CD8-positive, alpha-beta memory T cell (primary cell): ENCODE measurements at regions not wholly inside any gene's neighbourhood (a gene's known extent, or its start where the extent isn't known, plus 50 kb on each side); places are given as distances from the start of the nearest gene placed in this dataset.

Experiments used
- CTCF ChIA-PET: fragments of 350-600 bp; sonication (Branson Sonifier 250); formaldehyde crosslinking; loops from one replicate; lab custom pipeline; 2021; ENCODE audit warnings: antibody characterized with exemption; lab: Charles Lee
- POLR2A ChIA-PET: fragments of 350-600 bp; sonication (Branson Sonifier 250); formaldehyde crosslinking; loops from one replicate; lab custom pipeline; 2021; ENCODE audit warnings: antibody characterized with exemption; lab: Charles Lee
- DNase-seq, 5 donors: peaks; one replicate each; pipeline versions ENCODE4 v3.0.0 to v3.0.0-alpha.2; 2020 to 2022; ENCODE audit warnings: mixed read lengths in 1 of 5
- H3K27ac ChIP-seq: one replicate; pipeline ENCODE4 v1.7.0; 2013; ENCODE audit warnings: low read depth, mild to moderate bottlenecking, low read length, moderate library complexity
- H3K27me3 ChIP-seq: 2 replicates; pipeline ENCODE4 v1.7.0; 2013; ENCODE audit warnings: low read length, mild to moderate bottlenecking; ENCODE audit not compliant: insufficient read depth, poor library complexity, severe bottlenecking
- H3K36me3 ChIP-seq: 2 replicates; pipeline ENCODE4 v1.7.0; 2013; ENCODE audit warnings: mild to moderate bottlenecking, low read length, moderate library complexity; ENCODE audit not compliant: insufficient read depth
- H3K4me1 ChIP-seq: 2 replicates; pipeline ENCODE4 v1.7.0; 2013; ENCODE audit warnings: mild to moderate bottlenecking, low read length, moderate library complexity; ENCODE audit not compliant: insufficient read depth
- H3K4me3 ChIP-seq: 2 replicates; pipeline ENCODE4 v1.7.0; 2013; ENCODE audit warnings: mild to moderate bottlenecking, low read length
- H3K9me3 ChIP-seq: 2 replicates; pipeline ENCODE4 v1.7.0; 2013; ENCODE audit warnings: mild to moderate bottlenecking, low read length
- H3K27ac Mint-ChIP-seq, 8 donors: one replicate each; pipeline ENCODE4 v1.8.0; 2020 to 2021; ENCODE audit warnings: mixed read lengths in 8 of 8, mild to moderate bottlenecking in 6 of 8, inconsistent platforms in 3 of 8, moderate library complexity in 3 of 8
- H3K27me3 Mint-ChIP-seq, 2 donors: one replicate each; pipeline ENCODE4 v1.8.0; 2020 to 2021; ENCODE audit warnings: mixed read lengths in 2 of 2, mild to moderate bottlenecking in 1 of 2, moderate library complexity in 1 of 2
- H3K36me3 Mint-ChIP-seq, 3 donors: one replicate each; pipeline ENCODE4 v1.8.0; 2020 to 2021; ENCODE audit warnings: mixed read lengths in 3 of 3, inconsistent platforms in 1 of 3, mild to moderate bottlenecking in 1 of 3
- H3K4me1 Mint-ChIP-seq, 3 donors: one replicate each; pipeline ENCODE4 v1.8.0; 2020 to 2021; ENCODE audit warnings: mixed read lengths in 3 of 3, inconsistent platforms in 1 of 3, mild to moderate bottlenecking in 1 of 3
- H3K4me3 Mint-ChIP-seq, 7 donors: one replicate each; pipeline ENCODE4 v1.8.0; 2020 to 2021; ENCODE audit warnings: mixed read lengths in 7 of 7, mild to moderate bottlenecking in 6 of 7, moderate library complexity in 4 of 7, inconsistent platforms in 2 of 7
- H3K9me3 Mint-ChIP-seq, 5 donors: one replicate each; pipeline ENCODE4 v1.8.0; 2020 to 2022; ENCODE audit warnings: mixed read lengths in 5 of 5, mild to moderate bottlenecking in 3 of 5, moderate library complexity in 2 of 5, inconsistent platforms in 1 of 5

- CTCF ChIA-PET: no interaction called here
Observed at GRCh38 chr20:19019734-19020364, 192.6 kb upstream of the SLC24A3 start.

GRCh38 chr20:19021406-19022117, 190.9 kb upstream of the SLC24A3 start:
- peaks cover 1 to 4% of the 10 kb centered on the region in 2 donors for H3K27me3 Mint-ChIP-seq
- no peaks in the 10 kb centered on the region for H3K4me1 Mint-ChIP-seq
- POLR2A ChIA-PET: no interaction called here
- CTCF ChIA-PET: no interaction called here
- Histone ChIP-seq H3K36me3 (no peaks in the 10 kb centered on the region), H3K4me3 (no peak overlapping the region), H3K27ac (no peak overlapping the region), H3K9me3 (no peaks in the 10 kb centered on the region), H3K4me1 (no peaks in the 10 kb centered on the region), H3K27me3 (no peaks in the 10 kb centered on the region)
- H3K27ac Mint-ChIP-seq: no peak overlapping the region
- no peak for DNase-seq
- H3K4me3 Mint-ChIP-seq: no peak overlapping the region
- no peaks in the 10 kb centered on the region for H3K36me3 Mint-ChIP-seq
- no peaks in the 10 kb centered on the region for H3K9me3 Mint-ChIP-seq

More at GRCh38 chr20:19019734-19020364, 192.6 kb upstream of the SLC24A3 start:
- Histone ChIP-seq H3K36me3 (no peaks in the 10 kb centered on the region), H3K27ac (no peak overlapping the region), H3K9me3 (no peaks in the 10 kb centered on the region), H3K4me3 (no peak overlapping the region), H3K27me3 (no peaks in the 10 kb centered on the region), H3K4me1 (no peaks in the 10 kb centered on the region)
- no peaks in the 10 kb centered on the region for H3K9me3 Mint-ChIP-seq
- no peaks in the 10 kb centered on the region for H3K4me1 Mint-ChIP-seq
- POLR2A ChIA-PET: no interaction called here
- H3K4me3 Mint-ChIP-seq: no peak overlapping the region
- H3K27ac Mint-ChIP-seq: no peak overlapping the region
- H3K27me3 Mint-ChIP-seq: peaks cover 0 to 4% of the 10 kb centered on the region in 2 donors
- no peak for DNase-seq
- H3K36me3 Mint-ChIP-seq: no peaks in the 10 kb centered on the region

DNA sequence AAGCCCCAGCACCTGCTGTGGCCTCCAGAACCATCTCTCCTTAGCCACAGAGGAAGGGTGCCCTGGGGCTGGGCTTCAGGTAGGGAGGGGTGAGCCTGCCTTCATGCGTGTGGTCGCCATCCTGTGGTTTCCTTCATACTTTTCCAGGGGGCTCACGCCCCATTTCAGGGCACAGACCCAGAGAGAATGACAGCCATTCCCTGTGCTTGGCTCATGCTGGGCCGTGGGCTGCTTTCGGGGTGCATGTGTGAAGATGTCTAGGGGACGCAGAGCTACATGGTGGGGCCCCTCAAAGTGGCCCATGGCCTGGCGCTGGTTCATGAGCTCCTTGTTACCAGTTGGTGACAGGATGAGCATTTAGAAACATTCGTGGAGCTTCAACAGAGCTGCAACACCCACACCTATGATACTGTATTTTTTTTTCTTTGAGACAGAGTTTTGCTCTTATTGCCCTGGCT, 190.3 kb upstream of the SLC24A3 start:
- Histone ChIP-seq H3K36me3 (no peaks in the 10 kb centered on the region), H3K4me3 (no peak overlapping the region), H3K27me3 (no peaks in the 10 kb centered on the region), H3K27ac (no peak overlapping the region), H3K9me3 (no peaks in the 10 kb centered on the region), H3K4me1 (no peaks in the 10 kb centered on the region)
- Mint-ChIP-seq H3K27ac (no peak overlapping the region), H3K27me3 (peaks cover 1 to 4% of the 10 kb centered on the region in 2 donors), H3K4me1 (no peaks in the 10 kb centered on the region), H3K9me3 (no peaks in the 10 kb centered on the region), H3K36me3 (no peaks in the 10 kb centered on the region), H3K4me3 (no peak overlapping the region)
- ChIA-PET POLR2A (no interaction called here), CTCF (no interaction called here)
- DNase-seq: no peak

- H3K27ac ChIP-seq: no peak overlapping the region
- H3K9me3 ChIP-seq: no peaks in the 10 kb centered on the region
- no peaks in the 10 kb centered on the region for H3K4me1 ChIP-seq
- H3K4me3 ChIP-seq: no peak overlapping the region
- no peak for DNase-seq
- peaks cover 0 to 2% (median 0%) of the 10 kb centered on the region in 5 donors for H3K9me3 Mint-ChIP-seq
- H3K36me3 Mint-ChIP-seq: no peaks in the 10 kb centered on the region
- POLR2A ChIA-PET: no interaction called here
- H3K4me3 Mint-ChIP-seq: no peak overlapping the region
- no peaks in the 10 kb centered on the region for H3K27me3 ChIP-seq
- peaks cover 1 to 4% of the 10 kb centered on the region in 2 donors for H3K27me3 Mint-ChIP-seq
- H3K27ac Mint-ChIP-seq: no peak overlapping the region
- CTCF ChIA-PET: no interaction called here
- no peaks in the 10 kb centered on the region for H3K4me1 Mint-ChIP-seq
- no peaks in the 10 kb centered on the region for H3K36me3 ChIP-seq
Observed at GRCh38 chr20:19022791-19023448, 189.5 kb upstream of the SLC24A3 start.

DNA sequence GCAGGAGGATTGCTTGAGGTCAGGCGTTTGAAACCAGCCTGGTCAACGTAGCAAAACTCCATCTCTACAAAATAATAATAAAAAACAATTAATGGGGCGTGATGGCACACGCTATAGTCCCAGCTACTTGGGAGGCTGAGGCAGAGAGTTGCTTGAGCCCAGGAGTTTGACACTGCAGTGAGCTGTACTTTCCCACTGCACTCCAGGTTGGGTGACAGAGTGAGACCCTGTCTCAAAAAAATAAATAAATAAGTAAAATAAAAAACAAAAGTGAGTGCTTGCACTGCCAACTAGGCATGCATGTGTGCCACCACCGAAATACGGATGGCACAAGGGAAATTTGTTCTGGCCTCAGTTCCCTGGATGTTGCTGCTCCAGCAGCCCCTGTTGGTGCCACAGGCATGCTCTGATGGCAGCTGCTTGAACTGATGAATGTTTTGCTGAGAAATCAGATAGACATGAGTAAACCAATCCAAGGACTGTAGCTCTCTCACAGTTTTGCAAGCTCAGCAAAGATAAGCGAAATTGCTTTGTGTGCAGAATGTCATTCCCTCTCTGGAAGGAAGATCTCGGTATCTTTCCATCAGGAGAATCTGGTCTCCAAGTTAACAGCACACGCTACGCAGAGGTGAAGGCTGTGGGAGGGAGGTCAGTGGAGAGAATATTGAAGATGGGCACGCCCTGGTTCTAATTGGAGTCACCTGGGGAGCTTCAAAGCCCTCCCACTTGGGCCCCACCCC, 188.0 kb upstream of the SLC24A3 start:
- Histone ChIP-seq H3K4me1 (no peaks in the 10 kb centered on the region), H3K27ac (no peak overlapping the region), H3K4me3 (no peak overlapping the region), H3K27me3 (no peaks in the 10 kb centered on the region), H3K36me3 (no peaks in the 10 kb centered on the region), H3K9me3 (no peaks in the 10 kb centered on the region)
- Mint-ChIP-seq H3K27ac (no peak overlapping the region), H3K4me1 (no peaks in the 10 kb centered on the region), H3K36me3 (no peaks in the 10 kb centered on the region), H3K27me3 (peaks cover 1 to 4% of the 10 kb centered on the region in 2 donors), H3K9me3 (peaks cover 0 to 9% (median under 1%) of the 10 kb centered on the region in 5 donors), H3K4me3 (no peak overlapping the region)
- ChIA-PET CTCF (interaction anchor here (0.9 kb wide), 1 partner anchor 9 kb away, joined by 3 read pairs; no protein-coding TSS in a partner anchor), POLR2A (no interaction called here)
- no peak for DNase-seq

- H3K4me1 Mint-ChIP-seq: no peaks in the 10 kb centered on the region
- H3K27ac ChIP-seq: no peak overlapping the region
- no peaks in the 10 kb centered on the region for H3K9me3 ChIP-seq
- no peak for DNase-seq
- no peaks in the 10 kb centered on the region for H3K4me1 ChIP-seq
- no peak overlapping the region for H3K4me3 Mint-ChIP-seq
- peaks cover 1 to 4% of the 10 kb centered on the region in 2 donors for H3K27me3 Mint-ChIP-seq
- CTCF ChIA-PET: interaction anchor here (0.9 kb wide), 1 partner anchor 8 kb away, joined by 3 read pairs; no protein-coding TSS in a partner anchor
- no peaks in the 10 kb centered on the region for H3K27me3 ChIP-seq
- H3K36me3 Mint-ChIP-seq: no peaks in the 10 kb centered on the region
- H3K27ac Mint-ChIP-seq: no peak overlapping the region
- no peak overlapping the region for H3K4me3 ChIP-seq
- no peaks in the 10 kb centered on the region for H3K36me3 ChIP-seq
- POLR2A ChIA-PET: no interaction called here
- peaks cover 0 to 9% (median 6%) of the 10 kb centered on the region in 5 donors for H3K9me3 Mint-ChIP-seq
Observed at GRCh38 chr20:19025430-19026120, 186.9 kb upstream of the SLC24A3 start.

DNA sequence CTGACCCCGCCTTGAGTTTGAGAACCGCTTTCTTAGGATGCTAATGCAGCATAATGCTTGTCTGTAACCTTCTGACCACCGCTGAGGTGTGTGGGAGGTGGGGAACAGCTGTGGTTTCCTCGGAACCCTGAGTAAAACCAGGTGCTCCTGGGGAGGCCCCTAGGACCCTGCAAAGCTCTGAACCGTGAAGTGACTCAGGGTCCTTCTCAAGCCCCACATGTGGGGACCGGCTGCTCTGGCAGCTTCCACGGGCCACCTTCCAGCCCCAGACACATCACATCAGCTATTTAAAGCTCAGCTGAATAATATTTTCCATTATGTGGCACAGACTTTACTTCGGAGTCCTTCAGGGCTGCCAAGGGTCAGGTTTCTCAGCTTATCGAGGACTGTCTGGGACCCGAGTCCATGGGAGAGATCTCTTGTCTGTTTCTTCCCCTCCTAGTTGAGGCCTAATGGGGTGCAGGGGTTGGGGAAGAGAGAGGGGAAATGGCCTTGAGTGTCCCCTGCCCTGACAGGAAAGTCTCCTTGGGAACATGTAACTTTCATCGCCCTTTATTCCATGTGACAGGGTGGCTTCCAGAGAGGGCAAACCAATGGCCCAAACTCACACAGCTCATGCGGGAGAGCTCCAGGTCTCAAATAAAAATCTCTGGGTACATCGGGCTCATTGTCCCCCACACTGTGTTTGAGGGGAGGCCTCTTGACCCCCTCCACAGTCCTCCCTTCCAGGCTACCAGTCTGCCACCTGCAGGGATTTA, 186.1 kb upstream of the SLC24A3 start:
- no peaks in the 10 kb centered on the region for H3K36me3 ChIP-seq
- H3K4me3 ChIP-seq: no peak overlapping the region
- Mint-ChIP-seq H3K27ac (no peak overlapping the region), H3K9me3 (peaks cover 0 to 9% (median 6%) of the 10 kb centered on the region in 5 donors), H3K36me3 (no peaks in the 10 kb centered on the region), H3K4me1 (no peaks in the 10 kb centered on the region), H3K4me3 (no peak overlapping the region), H3K27me3 (peaks cover 1 to 4% of the 10 kb centered on the region in 2 donors)
- no peak for DNase-seq
- H3K27ac ChIP-seq: no peak overlapping the region
- CTCF ChIA-PET: no interaction called here
- H3K4me1 ChIP-seq: no peaks in the 10 kb centered on the region
- POLR2A ChIA-PET: no interaction called here
- H3K9me3 ChIP-seq: no peaks in the 10 kb centered on the region
- H3K27me3 ChIP-seq: no peaks in the 10 kb centered on the region
